Stimulated activated CD8-positive, alpha-beta memory T cell treated with anti-CD3 and anti-CD28 coated beads, Interleukin-15, amount 100 ng/mL, for 4 hours (primary cell): ENCODE measurements at regions not wholly inside any gene's neighbourhood (a gene's known extent, or its start where the extent isn't known, plus 50 kb on each side); places are given as distances from the start of the nearest gene placed in this dataset.

Experiments used
- DNase-seq, 2 donors: peaks; one replicate each; pipeline ENCODE4 v3.0.0-alpha.2; 2020; ENCODE audit warnings: low read depth in 2 of 2

DNA sequence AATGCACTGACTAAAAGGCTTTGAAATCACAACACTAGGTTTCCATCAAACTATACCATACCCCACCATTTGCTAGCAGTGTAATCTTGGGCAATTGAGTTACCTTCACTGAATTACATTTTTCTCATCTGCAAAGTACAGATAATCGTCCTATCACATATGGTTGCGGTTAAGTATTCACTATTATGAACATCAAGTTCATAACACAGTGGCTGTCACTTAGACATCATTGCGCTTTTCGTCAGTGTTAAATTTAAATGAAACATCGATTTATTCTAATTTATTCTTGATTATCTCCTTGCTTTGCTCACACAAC lies 505.9 kb downstream of the CPS1 start:
- DNase-seq = no peak

DNA sequence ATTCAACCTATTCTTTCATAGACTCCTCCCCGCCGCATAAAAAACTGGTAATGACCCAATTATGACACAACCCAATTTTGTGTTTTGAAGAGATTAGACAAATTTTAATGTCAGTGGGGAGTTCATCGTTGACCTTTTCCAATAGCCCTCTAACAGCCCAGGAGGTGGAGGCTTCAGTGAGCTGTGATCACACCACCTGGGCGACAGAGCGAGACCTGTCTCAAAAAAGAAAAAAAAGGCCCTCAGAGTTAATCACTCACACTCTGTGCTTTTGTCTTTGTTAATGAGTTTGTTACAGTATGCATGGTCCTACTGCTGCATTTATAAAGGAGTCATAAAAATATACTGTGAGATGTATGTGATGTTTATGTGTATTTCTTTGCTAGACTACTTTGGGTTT lies 510.6 kb downstream of the CPS1 start:
- no peak for DNase-seq

GRCh38 chr2:211068108-211068780 lies 511.8 kb downstream of the CPS1 start:
- no peak for DNase-seq

GRCh38 chr2:211070547-211070946 lies 514.1 kb downstream of the CPS1 start:
- DNase-seq = no peak

DNA sequence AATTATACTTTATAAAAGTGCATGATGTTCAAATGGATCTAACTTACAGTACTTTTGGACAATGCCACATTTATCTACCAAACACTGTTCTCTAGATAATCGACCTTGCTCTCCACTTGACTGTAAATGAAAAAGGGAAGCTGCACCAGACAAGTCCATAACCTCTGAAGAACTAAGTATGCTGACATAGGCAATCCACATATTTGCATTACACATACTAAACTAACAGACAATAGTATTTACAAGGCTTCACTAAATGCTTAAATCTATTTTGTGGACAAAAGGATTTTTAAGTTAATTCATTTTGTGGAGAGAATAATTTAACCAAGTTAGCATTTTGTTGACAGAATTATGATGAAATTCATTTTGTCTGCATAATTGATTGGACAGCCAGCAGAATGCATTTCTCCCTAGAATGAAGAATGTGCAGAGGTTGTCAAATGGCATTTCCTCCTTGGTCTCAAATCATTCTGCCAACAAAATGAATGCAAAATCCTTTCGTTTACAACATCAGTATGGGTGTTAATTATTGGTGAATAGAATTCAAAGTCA lies 520.9 kb downstream of the CPS1 start:
- no peak for DNase-seq

DNA sequence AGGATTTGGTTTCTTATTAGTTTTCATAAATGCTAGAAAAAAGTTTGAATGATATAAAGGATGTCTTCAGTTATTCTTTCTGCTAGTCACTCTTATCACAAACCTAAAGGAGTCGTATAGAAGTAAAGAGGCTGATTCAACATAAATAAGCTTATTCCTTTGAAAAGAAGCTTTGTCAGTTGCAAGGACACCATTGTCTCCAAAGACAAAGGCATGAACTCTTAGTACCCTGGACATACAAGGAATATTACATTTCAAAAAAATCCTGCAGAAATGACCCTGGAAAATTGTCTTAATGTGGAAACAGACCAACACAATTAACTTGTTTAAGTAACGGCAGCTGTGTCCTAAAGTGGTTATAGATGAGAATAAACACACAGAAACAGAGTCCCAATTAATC lies 528.0 kb downstream of the CPS1 start:
- DNase-seq = no peak

DNA sequence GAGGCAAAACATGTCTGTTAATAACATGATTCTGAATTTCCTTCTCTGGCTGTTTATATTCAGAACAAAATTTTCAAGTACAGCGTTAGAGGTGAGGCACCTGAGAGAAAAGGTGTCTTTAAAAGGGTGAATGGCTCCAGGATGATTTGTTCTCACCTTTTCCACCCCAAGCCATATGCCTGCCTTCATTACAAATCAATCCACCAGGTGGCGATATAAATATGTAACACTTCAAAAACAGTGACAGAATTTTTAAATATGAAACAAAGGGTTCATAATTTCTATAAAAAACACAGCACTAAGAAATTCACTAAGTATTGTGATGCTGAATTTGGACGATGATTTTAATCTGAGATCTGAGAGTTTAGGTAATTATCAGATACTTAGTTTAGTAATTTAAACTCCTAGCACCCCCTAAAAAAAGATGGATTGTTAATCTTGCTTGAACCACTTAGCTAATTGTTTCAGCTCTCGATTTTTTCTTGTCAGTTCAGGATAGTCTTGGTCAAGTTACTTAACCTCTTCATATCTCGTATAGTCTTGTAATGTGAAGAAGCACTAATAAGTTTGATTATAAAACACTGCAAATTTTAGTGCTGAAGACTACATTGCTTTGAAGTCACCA lies 528.8 kb downstream of the CPS1 start:
- DNase-seq = no peak

DNA sequence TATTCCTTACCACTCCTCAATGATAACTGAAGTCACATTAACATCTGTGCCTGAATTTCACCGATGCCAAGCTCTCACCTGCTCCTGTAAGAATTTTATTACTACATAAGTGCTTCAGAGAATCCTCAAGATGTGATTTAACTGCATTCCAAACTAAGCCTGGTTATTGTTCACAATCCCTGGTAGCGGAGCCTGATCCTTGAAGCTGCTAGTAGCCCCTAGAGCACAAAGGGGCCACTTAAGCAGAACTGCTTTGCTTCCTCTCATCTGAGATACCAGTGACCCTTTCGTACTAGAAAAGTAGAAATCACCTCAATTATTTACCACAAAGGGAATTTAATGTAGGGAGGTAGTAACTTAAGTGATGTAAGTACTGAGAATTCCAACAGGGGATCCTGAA lies 529.6 kb downstream of the CPS1 start:
- no peak for DNase-seq

DNA sequence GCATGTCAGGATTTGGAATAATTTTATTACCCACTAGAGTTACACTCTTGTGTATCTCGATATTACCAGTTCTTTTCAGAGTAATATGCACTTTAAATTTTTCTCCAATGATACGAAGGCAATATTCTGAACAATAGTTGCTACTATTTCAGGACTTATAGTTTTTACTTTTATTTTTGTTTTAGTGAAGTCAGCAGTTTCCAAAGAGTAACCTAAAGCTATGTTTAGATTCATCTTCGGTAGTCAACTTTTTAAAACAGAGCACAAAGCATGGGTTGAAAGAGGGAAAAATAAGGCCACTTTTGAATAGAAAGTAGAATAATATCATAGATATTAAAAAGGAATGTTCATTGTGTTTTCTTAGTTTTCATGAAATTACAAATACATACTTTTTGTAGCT lies 532.7 kb downstream of the CPS1 start:
- DNase-seq = no peak

GRCh38 chr2:211093743-211094303 lies 537.4 kb downstream of the CPS1 start:
- no peak for DNase-seq

GRCh38 chr2:211103989-211104388 lies 547.6 kb downstream of the CPS1 start:
- DNase-seq = no peak

DNA sequence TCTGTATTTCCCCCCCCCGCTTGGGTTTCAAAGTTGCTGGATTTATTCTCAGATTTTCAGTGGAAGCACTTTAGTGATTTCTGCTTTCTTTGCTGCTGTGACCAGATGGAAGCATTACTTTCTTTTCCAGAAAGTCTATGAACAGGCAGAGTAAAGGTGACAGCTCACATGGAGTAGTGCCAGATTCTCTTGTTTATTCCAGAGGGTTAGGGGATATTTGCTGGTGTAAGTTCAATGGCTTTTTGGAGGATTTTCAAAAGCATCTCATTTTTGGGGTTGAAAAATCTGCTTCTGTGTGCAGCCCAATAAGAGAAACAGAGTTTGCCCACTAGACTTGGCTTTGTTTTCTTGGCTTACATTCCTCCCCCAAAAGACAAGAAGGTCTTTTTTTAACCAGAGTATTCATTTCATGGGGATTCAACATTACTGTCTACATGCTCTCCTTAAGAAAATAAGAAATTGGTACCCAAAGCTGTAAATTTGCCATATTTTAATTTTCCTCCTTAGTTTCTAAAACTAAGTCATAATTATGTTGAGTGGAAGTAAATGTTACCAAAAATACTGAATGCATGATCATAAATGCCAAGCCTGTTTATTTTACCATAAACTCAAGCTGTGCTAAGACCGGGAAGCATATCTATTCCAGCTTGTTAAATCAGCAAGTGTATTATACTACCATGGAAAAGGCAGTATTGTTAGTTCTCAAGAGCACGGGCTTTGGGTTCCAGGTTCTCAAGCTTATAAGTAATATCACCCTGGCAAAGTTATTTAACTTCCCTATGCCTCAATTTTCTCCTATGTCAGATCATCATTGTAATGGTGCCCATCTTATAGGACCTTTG lies 557.2 kb downstream of the CPS1 start:
- no peak for DNase-seq

GRCh38 chr2:211114826-211115455 lies 558.5 kb downstream of the CPS1 start:
- no peak for DNase-seq

- no peak for DNase-seq
Measured at GRCh38 chr2:211117026-211117425, 560.6 kb downstream of the CPS1 start.

- DNase-seq = no peak
Measured at GRCh38 chr2:211126256-211126655, 569.9 kb downstream of the CPS1 start.

DNA sequence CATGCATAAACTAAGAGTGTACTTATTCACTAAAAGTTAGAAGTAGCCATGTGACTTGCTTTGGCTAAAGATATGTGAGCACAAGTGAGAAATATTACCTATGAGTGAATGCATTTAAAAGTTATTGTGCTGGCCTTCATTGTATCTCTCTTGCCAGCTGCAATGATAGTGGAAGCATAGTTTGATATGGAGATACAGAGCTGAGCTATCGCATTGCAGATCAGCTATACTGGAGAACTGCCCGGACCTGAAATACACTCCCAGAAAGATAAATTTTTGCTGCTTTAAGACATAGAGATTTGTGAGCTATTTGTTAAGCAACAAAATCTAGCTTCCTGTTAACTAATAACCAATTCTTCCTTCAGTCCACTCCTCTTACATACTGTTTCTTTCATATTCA lies 571.1 kb downstream of the CPS1 start:
- no peak for DNase-seq

DNA sequence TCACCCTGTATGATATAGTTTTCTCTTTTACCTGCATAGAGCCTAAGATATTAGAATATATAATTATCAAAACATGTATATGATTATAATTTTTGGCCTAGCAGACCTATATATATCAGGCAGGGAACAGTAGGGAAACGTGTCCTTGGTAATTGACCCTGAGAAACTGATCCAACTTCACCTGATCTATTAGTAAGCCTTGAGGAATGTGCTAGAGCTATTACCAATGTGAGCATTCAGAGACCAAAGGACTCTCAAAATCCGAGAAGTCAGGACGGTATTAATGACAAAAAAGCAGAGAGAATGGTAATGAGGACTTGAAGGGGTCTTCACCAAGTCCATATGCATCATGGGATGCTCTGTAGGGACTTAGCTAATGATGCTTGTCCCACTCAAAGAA lies 571.9 kb downstream of the CPS1 start:
- DNase-seq = no peak

DNA sequence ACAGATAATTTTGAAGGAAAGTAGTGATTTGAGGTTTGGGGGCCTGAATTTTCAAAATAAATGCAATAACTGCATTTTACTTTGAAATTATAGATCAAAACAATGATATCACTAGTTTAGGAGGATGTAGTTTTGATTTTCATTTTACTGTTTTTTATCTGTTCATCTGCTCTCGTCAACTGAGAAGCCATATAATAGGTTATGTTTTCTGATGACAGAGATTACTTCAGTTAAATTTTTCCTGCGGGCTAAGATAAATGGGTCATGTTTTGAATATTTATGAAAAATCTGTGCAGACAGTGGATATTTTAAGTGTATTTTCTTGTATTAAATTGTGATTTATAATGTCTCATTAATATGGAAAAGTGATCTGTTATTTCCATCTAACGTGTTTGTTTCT lies 573.4 kb downstream of the CPS1 start:
- no peak for DNase-seq

GRCh38 chr2:211132046-211132445 lies 575.6 kb downstream of the CPS1 start:
- no peak for DNase-seq

GRCh38 chr2:211132573-211132972 lies 576.2 kb downstream of the CPS1 start:
- DNase-seq = no peak

DNA sequence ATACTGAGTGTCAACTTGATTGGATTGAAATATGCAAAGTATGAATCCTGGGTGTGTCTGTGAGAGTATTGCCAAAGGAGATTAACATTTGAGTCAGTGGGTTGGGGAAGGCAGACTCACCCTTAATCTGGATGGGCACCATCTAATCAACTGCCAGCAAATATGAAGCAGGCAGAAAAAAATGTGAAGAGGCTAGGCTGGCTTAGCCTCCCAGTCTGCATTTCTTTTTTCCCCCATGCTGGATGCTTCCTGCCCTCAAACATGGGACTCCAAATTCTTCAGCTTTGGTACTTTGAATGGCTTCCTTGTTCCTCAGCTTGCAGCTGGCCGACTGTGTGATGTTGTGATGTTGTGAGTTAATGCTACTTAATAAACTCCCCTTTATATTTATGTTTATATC lies 577.4 kb downstream of the CPS1 start:
- no peak for DNase-seq

- DNase-seq = no peak
Measured at GRCh38 chr2:211138551-211138950, 582.2 kb downstream of the CPS1 start.
